NAMALWA (cell line): ENCODE measurements at regions not wholly inside any gene's neighbourhood (a gene's known extent, or its start where the extent isn't known, plus 50 kb on each side); places are given as distances from the start of the nearest gene placed in this dataset.

Experiments
- DNase-seq: peaks from one replicate; pipeline ENCODE4 v3.0.0-alpha.2; 2015; ENCODE audit warnings: low spot score

DNA sequence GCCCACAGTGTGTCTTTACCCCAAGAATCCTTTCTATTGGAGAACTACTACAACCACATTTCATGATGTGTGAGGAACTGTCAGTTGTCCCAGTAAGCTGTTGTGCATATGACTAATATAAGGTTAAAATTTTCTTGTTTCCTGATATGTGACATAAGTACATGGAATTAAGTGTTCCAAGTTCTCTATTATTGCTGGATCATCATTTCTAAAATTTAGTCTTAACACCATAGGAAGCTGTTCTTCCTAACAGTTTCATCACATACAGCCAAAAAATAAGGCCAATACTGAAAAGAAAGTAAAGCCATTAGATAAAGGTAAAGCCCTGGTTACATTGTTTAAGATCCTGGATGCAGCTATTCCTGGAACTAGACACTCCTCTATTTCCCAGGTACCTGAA, 620.9 kb upstream of the CDH8 start:
- no peak for DNase-seq

DNA sequence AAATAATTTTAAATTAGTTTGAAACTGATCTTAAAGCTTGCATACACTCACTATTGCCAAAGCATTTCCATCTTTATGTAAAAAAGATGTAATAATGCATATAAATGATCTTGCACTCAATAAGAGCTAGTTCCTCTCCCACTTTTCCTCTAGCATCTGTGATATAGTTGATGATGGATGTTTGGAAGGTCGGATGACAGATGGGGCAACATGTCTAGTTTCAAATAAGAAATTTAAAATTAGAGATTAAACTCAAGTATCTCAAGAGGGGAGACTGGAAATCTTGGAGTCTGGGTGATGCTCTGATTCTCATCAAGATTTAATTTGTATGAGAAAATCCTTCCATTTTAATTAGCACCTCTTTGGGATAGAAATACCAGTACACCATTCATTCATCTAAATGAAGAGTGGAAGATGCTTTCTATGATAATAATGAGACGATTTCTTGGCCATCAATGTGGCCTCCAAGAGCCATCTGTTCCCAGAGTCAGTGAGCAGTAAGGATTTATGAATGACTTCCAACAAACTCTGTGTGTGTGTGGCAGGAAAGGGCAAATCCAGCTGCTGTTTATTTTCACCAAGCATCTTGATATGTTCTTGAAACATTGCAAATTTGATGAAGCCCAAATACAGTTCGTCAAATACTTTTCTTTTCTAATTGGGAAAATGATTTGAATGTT, 616.3 kb upstream of the CDH8 start:
- no peak for DNase-seq

DNA sequence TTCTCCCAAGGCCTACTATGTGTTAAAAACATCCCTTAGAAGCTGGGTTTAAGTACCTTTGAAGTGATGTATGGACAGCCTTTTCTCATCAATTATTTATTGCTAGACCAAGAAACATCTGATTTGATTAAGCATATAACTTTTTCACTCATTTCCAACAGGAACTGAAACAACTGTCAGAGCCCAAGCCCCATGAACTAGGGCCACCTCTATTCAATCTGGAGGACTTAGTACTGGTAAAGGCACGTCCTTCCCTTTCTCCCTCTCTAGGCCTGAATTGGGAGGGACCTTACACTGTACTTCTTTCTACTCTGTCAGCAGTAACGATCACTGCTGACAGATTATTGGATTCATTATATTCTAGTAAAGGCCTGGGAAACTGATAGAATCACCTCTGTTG, 612.0 kb upstream of the CDH8 start:
- DNase-seq, result no peak

DNA sequence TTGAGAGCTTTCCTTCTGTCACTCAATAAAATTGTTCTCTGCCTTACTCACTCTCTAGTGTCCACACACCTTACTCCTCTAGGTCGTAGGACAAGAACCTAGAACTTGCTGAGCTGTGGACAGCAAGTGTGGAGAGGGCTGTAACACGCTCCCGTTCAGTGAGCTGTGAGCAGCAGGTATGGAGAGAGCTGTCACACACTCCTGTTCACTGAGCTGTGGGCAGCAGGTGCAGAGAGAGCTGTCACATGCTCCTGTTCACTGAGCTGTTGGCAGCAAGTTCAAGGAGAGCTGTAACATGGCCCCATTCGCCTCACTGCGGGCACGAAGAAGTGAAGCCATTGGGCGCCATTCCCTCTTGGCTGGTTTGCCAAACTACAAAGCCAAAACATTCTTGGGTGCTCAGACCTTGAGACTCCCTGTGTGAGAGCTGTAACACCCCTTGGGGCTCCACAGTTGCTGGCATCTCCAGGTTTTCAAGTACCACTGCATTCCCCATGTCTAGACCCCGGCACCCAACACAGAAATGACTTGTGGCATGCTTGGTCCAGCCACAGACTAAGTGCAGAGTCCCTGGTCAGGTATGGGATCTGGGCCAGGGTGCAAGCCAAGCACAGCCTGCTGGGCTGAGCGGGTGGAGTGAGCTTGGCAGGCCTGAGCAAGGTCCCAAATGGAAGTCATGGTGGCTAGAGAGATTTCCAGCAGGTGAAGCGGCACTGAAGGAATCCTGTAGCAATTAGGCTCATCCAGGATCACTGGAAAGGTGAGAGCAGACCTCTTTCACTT, 608.0 kb upstream of the CDH8 start:
- no peak for DNase-seq

DNA sequence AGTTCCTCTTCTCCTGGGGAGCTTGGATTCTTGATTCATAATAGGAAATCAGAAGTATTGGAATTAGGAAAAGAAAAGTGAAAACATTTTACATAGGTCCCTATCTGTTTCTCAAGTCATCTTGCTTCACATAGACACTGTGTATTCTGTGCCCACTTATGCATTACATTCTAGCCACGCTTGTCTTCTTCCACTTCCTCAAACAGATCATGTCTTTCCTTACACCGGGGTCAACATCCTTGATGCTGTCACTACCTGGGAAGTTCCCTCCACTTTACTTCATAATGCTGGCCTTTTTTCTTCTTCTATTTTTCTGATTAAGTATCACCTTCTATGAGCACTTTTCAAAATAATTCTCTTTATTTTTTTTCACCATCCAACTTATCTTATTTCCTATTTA, 606.4 kb upstream of the CDH8 start:
- DNase-seq, result no peak

DNA sequence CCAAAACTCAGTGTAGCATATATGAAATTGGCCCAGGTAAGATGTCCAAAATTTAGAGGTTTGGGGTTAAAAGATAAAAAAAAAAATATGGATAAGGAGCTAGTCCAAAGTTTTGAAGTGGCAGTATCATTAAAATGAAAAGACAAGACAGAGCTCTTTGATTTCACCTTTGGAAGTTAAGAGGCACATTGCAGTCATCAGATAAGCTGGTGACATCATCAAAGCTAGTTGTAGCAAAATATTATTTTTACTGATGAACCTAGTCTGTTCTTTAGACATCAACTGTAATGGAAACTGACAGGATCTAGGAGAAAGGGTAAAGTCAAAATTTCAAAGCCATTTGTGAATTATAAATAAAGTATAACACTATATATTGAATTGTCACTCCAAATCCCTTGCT, 603.7 kb upstream of the CDH8 start:
- DNase-seq, result no peak

DNA sequence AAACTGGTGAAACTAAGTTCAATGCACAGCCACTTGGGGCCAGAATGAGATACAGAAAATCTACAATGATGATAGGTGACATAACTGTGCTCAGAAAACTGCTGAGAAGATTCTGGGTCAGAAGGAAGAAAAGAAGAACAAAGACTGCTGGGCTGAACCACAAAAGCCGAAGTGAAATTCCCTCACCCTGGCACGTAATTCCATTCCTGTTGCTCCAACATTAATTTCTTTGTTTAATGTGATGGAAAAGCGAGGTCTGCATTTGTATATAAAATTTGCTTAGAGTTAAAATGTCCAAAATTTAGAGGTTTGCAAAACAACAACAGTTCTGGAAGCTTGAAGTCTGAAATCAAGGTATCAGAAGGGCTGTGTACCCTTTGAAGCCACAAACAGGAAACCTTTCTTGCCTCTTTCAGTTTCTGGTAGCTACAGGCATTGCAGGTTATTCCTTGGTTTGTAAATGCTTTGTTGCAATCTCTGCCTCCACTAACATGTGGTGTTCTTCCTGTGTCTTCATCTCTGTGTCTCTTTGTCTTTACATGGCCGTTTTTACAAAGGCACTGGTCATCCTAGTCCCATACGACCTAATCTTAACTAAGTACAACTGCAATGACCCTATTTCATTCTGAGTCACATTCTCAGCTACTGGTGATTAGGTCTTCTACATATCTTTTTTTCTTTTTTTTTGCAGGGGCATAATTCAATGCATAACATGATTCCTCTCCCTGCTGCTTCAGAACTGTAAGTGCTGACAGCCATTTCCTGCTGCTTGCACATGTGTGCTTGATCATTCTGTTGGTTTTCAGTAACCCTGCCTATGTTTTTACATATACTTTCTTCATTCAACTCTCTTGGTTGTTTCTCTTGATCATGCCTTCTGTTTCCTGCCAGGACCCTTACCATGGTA, 603.0 kb upstream of the CDH8 start:
- no peak for DNase-seq

DNA sequence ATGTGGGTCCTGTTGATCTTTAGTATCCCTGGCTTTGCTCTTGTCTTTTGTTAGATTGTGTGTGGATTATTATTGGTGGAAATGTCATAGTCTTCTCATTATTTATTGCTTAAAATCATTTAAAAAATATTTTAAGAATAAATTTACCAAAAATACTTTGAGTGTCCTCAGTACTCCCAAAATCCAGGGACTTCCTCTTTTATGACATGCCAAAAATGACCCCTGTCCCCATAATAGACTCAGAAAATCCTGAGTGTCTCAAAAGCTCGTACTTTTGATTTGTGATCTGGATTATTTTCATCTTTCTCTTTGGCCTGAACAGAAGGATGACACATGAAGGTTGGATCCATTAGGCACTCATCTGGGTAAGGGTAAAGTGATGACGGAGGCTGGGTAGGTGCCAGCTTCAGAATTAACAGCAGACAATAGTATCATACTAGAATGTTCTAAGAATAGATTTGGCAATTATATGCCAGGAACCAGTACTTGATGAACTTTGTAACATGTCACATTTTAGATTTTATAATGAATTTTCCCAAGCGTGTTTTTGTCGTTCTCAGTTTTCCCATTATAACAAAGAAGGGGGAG, 602.2 kb upstream of the CDH8 start:
- DNase-seq, result no peak

DNA sequence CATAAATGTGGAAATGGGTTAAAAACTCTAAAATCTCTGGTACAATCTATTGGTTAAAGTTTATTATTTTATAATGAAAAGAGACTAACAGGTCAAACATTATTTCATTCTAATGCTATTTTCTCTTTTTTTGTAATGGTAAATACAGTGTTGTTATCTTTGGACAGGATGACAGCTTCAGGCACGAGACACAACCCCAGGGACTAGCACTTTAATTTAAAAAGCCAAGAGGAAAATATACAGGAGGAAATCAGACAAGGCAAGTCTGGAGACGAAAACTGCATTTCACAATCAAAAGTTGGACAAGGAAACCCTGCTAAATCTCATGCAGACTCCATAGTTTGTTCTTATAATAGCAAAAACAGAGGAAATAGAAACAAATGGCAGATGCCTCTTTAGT, 589.1 kb upstream of the CDH8 start:
- no peak for DNase-seq

DNA sequence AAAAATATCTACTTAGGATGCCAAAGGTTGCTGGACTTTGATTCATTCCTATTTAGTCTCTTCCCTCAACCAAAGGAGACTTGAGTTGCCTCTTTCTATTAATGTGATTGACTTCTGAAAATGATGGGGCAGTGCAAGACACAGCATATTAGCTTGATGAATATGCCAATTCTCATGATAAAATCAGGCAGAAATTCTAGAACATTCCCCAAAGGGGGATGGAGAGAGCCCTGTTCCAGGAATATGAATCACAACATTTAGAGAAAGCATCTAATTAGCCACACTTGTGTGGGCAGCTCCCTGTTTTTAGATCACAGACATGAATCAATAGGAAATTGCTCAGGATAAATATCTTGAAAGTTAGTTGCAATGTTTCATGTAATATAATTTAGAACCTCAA, 584.0 kb upstream of the CDH8 start:
- DNase-seq, result no peak

DNA sequence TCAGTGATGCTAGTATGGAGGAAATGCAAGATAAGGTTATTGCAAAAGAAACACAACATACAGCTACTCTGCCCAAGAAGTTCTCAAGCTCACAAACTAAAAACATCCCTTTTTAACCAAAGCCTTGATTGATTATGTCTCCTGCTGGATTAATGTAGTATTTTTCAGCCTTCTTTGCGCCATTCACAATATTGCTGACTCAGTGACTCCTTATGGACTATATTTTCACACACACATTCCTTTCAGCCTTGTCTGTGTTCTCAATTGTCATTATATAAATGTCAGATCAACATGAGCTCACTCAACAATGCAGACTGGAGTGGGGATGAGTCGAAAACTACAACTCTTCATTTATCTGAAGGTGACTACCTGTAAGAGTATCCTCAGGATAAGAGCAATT, 579.3 kb upstream of the CDH8 start:
- no peak for DNase-seq

DNA sequence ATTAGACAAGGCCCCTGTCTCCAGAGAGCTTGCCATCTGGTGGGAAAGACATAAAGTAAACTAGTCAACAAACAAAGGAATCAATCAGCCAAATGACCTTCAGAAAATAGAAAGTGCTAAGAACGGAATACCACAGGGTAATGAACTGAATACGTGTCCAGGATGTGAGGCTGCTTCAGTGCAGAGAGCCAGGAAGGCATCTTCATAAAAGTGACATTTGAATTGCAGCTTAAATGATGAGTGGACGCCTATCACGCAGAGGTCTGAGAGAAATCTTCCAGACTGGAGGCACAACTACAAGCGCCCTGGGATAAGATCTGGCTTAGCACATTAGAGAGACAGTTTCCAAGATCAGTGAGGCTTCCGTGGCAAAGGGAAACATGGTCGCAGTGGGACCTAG, 574.1 kb upstream of the CDH8 start:
- DNase-seq, result no peak

DNA sequence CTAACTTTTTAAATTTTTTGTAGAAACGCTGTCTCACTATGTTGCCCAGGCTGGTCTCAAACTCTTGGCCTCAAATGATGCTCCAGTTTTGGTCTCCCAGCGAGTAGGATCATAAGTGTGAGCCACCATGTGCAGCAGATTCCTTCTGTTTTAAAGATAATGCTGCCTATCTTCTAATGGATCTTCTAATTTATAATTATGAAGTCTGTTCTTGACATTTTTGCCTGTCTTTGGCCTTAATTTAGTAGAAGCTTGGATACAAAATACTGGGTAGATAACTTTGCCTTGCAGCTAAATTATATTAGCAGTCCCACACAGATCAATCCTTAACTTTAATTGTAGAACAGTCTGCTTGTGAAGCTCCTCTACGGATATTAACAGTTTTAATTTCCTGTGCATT, 566.6 kb upstream of the CDH8 start:
- DNase-seq, result no peak

DNA sequence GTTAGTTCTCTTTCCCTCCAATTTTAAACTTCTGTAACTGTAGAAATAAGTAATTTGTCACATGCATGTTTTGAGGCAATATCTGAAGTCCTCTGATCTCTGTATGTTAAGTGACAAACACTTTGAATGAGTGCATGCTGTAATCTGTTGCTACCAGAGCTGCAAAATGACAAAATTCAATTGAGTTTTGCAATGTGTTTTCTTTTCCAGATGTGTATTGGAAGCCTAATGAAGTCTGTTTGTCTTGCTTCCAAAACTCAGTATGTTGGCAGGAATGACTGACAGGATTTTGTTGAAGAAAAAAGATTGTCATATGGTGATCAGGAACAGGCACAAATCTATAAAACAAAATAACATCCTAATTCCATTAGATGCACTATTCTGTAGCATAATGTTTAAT, 561.6 kb upstream of the CDH8 start:
- DNase-seq, result no peak

DNA sequence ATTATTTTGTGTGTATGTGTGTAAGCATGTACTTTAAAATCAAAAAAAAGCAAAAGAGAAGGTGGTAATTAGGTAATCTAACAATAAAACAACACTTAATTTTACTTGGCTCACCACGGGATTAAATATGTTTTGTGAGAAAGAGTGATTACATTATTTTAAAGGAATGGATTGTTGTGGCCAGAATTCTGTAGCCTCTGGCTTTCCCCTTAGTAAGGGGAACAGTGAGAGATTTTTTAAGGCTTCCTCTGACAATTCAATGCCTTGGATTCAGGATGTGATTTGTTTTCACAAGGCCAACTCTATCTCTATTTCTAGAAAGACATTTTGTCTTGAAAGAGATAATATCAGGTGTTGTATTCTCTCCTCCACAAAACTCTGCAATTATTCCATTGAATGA, 560.3 kb upstream of the CDH8 start:
- no peak for DNase-seq

DNA sequence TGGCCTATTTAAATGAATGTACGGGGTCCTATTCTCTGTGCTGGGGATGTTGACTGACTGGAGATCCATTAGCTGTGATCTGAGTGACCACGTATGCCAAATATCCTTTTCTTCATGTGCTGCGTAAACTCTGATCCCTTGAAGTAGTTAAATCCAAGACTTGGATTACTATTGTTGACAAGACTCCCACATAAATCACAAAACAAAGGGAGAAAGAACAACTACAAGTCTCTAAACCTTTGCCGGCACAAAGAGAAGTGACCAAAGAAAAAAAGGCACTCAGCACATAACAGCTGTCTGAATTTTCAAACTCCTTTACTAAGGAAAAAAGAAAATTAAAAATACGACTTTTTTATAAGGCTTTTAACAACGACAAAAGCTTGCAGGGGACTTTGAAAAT, 559.9 kb upstream of the CDH8 start:
- DNase-seq, result no peak

DNA sequence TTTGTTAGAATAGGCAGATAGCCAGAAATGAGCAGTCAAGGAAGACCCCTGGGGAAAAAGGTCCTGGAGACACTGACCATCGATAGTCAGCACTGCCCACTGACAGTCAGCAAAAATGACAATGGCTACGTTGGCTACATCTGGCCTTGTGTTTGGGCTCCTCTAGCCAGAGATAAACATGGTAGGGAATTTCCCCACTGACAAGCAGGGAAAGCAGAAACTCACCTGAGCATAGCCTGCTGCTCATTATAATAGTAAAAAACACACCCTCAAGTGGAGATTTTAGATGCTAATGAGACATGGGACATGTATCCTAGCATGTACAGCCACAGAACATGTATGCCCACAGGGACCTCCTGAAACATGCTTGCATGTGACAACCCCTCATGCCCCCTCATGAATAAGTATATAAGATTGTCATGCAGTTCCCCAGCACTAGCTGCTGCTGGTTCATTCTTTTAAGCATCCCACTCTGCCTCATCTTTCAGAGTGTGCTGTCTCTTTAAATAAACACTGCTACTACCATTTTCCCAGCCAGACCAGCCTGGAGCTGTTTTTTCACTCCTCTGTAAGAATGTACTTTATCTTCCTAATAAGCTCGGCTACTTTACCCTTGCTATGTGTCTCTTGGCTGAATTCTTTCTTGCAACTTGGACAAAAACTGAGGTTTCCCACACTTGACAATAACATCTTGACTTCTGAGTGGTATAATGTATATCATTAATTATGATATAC, 550.1 kb upstream of the CDH8 start:
- DNase-seq, result no peak

DNA sequence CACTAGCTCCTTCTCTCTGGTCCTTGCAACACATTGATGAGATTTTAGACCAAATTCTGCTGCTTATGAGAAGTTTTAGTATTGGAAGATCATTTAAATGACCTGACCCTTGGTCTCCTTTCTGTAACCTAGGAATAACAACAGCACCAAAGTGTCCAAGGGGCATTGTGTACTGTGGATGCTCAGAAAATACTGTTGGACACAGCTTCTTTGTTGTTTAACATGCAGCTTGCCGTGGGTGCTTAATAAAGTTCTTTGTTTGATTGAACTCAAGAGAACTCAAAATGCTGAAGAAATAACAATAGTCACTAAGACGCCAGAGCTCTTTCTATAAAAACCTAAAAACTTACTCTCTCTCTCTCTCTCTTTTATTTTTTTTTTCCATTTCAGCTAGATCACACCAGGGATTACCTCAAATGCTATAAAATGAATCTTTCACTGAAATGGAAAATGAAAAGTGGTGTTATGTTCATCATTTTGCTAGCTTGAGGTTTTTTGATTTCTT, 548.9 kb upstream of the CDH8 start:
- no peak for DNase-seq

DNA sequence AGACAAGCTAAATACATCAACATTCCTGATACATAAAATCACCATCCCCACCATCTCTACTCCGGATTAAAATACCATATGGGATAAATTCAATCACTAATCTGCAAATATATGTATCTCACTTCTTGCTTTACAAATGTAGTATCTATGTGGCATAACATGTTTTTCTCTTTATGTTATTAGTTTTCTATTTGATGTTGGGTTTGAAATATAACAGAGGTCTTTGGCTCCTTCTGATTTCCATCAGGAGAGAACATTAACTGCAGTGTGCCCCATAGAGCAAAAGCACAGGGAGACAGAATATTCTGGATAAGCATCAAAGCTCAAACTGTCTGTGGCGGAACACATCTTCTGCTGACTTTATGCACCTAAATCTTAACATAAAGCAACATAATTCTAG, 547.2 kb upstream of the CDH8 start:
- DNase-seq, result no peak

DNA sequence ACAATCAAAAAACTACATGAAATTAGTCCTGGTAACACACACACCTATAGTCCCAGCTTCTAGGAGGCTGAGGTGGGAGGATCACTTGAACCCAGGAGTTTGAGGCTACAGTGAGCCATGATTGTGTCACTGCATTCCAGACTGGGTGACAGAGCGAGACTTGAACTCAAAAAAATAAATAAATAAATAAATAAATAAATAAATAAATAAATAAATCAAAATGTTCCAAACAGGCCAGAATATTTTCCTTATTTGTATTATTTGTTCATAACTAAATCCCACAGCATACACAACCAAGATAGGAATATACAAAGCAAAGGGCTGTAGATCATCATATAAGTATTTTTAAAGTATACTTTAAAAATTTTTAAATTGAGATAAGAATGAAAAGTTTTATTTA, 537.2 kb upstream of the CDH8 start:
- no peak for DNase-seq

DNA sequence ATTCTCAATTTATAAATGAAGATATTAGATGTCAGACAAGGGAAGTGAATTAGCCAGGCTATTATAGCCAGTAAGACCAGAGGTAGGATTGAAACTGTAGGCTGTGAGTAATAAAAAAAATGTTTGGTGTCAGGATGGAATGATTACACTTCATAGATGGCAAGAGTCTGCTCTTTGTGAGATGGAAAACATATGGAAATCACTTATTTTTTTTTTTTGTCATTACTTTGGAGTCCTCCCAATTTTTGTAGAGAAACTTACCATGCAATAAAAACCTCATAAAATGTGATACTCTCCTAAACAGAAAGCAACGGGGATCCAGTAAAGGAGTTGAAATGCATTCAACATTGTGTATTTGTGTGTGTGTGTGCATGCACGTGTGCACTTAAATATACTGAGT, 532.7 kb upstream of the CDH8 start:
- no peak for DNase-seq

DNA sequence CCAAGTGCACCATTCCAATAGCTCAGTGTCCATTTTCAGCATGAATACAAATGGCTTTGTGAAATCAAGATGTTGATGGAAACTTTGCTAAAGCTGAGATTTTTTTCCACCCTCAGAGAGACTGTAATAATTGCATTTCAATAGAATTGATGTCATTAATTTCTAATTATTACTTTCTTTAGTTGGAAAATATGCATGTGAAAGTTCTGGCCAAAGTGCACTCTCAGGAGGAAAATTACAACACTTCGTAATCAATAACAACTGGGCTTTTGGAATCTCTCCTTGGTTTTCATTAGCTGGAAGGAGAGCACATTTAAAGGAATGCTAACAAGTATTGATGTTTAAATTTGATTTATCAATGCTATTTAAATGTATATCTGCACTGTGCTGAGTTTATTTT, 529.5 kb upstream of the CDH8 start:
- DNase-seq, result no peak
